GM13976 (cell line): ENCODE measurements at regions not wholly inside any gene's neighbourhood (a gene's known extent, or its start where the extent isn't known, plus 50 kb on each side); places are given as distances from the start of the nearest gene placed in this dataset.
"Not testable (repeated sequence)": the region's sequence is repeated elsewhere in the genome, so short reads cannot be mapped to it uniquely, and the experiment has no call there.

ENCODE experiments used
- DNase-seq: peaks from one replicate; pipeline ENCODE4 v3.0.0; 2012; ENCODE audit warnings: low spot score
- CTCF ChIP-seq: IDR thresholded peaks from 2 replicates; pipeline ENCODE4 v1.5.1; 2012; ENCODE audit warnings: borderline replicate concordance, mild to moderate bottlenecking; ENCODE audit not compliant: insufficient read depth; ENCODE audit errors: extremely low read depth, missing control alignments, control extremely low read depth
- in situ Hi-C: fragments of 300-500 bp; cut with MboI; formaldehyde crosslinking; loops from one replicate; pipeline ENCODE4 v1.12.0; 2022; ENCODE audit warnings: low sequenced_read_pairs, mixed read lengths, inconsistent platforms; ENCODE audit not compliant: unreplicated experiment

DNA sequence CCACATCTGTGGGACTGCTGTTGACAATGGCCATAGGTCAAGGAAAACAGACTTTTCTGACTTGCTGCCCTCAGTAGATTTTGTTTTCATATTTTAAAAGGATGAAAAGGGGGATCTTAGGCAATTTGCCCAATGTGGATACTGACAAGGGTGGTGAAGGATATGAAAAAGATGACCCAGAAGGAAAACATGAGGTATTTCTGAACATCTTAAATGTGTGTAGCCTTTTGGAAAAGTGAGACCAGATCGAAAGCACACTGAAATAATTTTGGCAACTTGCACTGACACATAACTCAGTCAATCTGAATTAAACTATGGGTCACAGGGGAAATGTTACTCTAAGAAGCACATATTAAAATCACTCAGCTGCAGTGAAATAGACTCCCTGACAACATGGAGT is 1793.0 kb upstream of the ACO1 start:
- TF ChIP-seq CTCF: no peak
- DNase-seq: no peak
- in situ Hi-C loops: no loop called here

- in situ Hi-C loops: no loop called here
- no peak for TF ChIP-seq CTCF
- no peak for DNase-seq
These were observed 1786.8 kb upstream of the ACO1 start for GRCh38 chr9:30597608-30598007.

DNA sequence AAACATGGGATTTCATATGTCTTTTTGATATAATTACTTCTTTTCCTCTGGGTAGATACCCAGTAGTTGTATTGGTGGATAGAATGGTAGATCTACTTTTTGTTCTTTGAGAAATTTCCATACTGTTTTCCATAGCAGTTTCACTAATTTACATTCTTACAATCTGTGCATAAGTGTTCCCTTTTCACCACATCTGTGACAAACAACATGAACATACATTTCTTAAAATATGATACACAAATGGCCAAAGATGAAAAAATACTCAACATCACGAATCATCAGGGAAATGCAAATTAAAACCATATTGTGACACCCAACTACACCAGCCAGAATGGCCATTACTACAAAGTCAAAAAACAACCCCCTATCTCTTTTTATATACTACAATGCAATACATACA is 1778.5 kb upstream of the ACO1 start:
- no peak for DNase-seq
- in situ Hi-C loops: no loop called here
- no peak for TF ChIP-seq CTCF

DNA sequence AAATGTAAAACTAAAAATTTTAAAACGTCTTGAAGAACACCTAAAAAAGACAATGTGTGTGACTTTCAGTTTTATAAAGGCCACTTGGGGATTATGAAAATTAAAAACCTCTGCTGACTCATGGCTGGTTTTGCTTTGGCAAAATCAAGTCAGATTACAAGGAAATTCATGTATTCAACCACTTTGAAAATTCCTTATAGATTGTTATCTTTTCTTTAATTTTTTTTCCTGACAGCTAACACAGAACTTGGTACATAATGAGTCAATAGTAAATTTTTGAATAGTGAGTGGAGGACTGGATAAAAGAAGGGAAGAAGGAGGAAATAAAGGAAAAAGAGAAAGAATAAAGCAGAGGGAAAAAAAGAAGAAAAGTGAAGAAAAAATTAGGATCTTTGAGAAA is 1774.7 kb upstream of the ACO1 start:
- TF ChIP-seq CTCF: no peak
- no peak for DNase-seq
- in situ Hi-C loops: no loop called here

DNA sequence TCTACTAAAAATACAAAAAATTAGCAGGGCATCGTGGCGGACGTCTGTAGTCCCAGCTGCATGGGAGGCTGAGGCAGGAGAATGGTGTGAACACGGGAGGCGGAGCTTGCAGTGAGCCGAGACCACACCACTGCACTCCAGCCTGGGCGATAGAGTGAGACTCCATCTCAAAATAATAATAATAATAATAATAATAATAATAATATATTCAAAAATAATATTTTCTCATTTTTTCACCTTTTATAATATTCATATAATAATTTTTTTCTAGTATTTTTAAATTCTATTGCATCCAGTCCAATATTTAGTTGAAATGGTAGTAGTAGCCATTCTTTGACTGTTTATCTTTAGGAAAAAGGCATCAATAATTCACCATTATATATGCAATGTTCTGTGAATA is 1767.7 kb upstream of the ACO1 start:
- DNase-seq, in situ Hi-C loops: not testable (repeated sequence)

- in situ Hi-C loops: no loop called here
- TF ChIP-seq CTCF: no peak
These were observed 1761.9 kb upstream of the ACO1 start for GRCh38 chr9:30622561-30622960.

DNA sequence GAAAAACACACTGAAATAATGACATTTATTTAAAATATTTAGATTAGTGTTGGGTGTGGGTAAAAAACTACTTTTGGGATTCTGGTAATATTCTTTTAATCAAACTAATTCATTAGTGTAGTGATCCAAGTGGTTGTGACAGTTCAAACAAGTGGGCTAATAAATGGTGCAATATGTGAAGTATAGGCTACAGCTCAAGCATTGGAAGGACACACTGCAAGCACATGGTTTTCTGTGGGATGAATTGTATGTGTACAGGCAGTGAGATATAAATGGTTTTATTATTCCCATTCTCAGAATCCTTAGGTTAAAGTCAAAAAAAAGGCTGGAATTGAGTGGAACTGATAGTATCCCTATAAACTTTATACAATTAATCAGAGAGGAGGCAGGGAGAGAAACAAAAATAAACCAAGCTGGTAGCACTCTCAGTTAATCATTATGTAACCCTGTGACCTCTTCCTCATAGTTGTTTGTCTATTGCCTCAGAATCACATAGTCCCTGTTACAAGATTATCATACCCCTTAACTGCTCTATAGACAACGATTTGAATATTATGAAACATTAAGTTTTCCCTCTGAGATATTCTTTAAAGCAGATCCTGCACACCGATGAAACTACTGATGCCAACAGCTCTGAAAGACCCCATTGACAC is 1755.4 kb upstream of the ACO1 start:
- no peak for TF ChIP-seq CTCF
- no peak for DNase-seq
- in situ Hi-C loops: no loop called here

More at GRCh38 chr9:30622561-30622960, 1761.9 kb upstream of the ACO1 start:
- no peak for DNase-seq
